GM18519 (cell line): ENCODE measurements at regions not wholly inside any gene's neighbourhood (a gene's known extent, or its start where the extent isn't known, plus 50 kb on each side); places are given as distances from the start of the nearest gene placed in this dataset.
"Not testable (repeated sequence)": the region's sequence is repeated elsewhere in the genome, so short reads cannot be mapped to it uniquely, and the experiment has no call there.

ENCODE experiments used
- ATAC-seq: cut with Tn5 transposase; IDR thresholded peaks from one replicate; pipeline ENCODE4 v1.9.1; 2021; ENCODE audit warnings: mild to moderate bottlenecking, moderate library complexity; ENCODE audit not compliant: unreplicated experiment, low FRiP score

GRCh38 chr5:110812639-110813038 is 73.8 kb downstream of the SLC25A46 start:
- no peak for ATAC-seq

GRCh38 chr5:110815916-110816605 is 77.3 kb downstream of the SLC25A46 start:
- no peak for ATAC-seq

DNA sequence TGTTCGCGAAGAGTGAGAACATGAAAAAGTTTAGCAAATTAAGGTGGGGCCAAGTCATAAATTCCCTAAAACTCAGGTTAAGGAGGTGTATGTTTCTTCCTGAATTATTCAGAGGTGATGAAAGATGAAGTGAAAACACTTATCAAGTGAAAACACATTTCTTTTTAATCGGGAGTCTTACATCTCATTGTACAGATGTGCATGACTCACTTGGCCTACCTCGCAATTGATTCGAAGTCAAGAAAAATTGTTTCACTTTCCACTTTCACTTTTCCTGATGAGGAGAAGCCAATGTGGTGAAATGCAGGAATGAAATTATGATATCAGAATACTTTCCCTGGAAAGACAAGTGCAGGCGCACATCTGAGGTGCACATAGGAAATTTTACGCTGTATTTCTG is 78.7 kb downstream of the SLC25A46 start:
- no peak for ATAC-seq

DNA sequence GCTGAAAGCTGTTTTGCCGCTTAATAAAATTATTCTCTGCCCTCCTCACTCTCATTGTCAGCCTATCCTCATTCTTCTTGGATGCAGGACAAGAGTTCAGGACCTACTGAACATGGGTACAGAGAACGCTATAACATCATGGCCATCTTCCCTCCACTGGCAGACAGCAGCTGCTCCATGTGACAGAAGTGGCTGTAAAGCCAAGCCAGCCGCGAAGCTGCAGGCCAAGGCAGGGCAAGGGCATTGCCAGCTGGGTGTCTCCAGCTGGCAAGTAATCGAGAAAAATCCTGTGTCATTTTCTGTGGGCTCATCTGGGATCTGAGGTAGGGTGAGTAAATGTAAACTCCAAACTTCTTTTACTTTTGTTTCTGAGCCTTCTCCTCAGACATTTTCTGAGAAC is 84.8 kb downstream of the SLC25A46 start:
- ATAC-seq: no peak

DNA sequence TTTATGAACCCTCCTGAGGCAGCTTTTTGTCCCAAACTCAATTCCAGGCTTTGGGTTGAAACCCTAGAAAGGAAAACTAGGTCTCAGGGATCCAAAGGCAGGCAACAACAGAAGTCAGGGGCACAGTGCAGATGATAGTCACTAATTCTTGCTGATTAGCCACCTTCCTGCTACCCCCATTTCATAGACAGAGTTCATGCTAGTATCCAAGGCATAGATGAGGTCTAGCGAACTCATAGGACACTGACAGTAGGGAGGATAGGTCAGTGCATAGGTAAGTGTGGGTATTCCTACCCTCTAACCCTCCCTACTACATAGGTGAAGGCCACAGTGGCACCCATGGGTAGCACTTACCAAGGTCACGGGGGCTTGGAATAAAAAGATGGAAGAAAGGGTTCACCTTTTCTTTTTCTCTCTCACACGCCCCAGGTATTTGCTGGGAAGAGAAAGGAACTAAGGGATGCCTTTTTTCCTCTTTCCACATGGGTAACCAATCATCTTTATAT is 86.2 kb downstream of the SLC25A46 start:
- ATAC-seq: no peak

DNA sequence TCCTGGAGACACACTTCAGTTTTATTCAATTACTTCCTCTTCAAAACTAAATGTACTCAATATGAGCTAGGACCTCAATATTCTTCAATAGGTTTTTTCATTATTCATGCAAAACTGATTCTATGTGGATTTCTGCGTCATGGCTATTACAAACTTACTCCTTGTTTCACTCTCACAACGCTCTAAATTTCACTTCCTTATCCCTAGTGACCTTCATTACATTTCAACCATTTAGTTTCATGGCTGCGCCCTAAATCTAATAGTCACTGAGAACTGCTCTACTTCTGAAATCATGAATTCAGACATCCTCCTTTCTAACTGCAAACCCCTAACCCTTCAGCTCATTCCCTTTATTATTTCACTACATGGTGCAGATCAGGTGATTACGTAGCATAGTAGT is 93.9 kb downstream of the SLC25A46 start:
- no peak for ATAC-seq

DNA sequence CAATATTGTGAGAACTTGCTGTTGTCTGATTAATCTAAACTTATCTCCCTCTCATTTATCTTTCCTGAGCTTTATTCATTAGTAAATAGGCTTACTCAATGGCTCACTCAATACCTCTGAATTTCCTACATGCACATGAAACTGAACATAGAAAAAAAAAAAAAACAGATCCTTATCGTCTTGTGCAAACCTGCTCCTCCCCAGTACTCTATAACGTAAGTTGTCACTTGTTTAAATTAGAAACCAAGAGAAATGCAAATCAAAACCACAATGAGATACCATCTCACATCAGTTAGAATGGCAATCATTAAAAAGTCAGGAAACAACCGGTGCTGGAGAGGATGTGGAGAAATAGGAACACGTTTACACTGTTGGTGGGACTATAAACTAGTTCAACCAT is 96.1 kb downstream of the SLC25A46 start:
- ATAC-seq: not testable (repeated sequence)

DNA sequence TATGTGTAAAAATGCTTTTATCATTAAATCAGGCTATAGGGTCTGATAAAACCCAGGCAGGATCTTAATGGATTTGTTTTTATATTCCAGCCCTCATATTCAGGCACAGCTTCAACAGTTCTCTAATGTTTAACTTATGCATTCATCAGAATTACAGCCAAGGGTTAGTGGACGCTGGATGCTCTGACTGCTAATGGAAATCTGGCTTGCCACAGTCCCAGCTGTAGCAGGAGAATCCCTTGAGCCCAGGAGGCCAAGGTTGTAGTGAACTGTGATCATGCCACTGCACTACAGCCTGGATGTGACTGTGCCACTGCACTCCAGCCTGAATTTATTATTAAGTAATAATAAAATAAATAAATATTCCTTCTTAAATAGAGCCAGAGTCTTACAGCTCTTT is 98.0 kb downstream of the SLC25A46 start:
- ATAC-seq: no peak

DNA sequence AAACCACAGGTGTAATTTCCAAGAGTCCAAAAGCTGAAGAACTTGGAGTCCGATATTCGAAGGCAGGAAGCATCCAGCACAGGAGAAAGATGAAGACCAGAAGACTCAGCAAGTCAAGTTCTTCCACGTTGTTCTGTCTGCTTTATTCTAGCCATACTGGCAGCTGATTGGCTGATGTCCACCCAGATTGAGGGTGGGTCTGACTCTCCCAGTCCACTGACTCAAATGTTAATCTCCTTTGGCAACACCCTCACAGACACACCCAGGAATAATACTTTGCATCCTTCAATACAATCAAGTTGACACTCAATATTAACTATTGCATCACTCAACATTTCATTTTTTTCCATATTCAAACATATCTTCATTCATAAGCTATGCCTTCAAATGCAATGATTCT is 99.5 kb downstream of the SLC25A46 start:
- ATAC-seq: not testable (repeated sequence)

- ATAC-seq: no peak
Observed at GRCh38 chr5:110838961-110839360, 100.2 kb downstream of the SLC25A46 start.

DNA sequence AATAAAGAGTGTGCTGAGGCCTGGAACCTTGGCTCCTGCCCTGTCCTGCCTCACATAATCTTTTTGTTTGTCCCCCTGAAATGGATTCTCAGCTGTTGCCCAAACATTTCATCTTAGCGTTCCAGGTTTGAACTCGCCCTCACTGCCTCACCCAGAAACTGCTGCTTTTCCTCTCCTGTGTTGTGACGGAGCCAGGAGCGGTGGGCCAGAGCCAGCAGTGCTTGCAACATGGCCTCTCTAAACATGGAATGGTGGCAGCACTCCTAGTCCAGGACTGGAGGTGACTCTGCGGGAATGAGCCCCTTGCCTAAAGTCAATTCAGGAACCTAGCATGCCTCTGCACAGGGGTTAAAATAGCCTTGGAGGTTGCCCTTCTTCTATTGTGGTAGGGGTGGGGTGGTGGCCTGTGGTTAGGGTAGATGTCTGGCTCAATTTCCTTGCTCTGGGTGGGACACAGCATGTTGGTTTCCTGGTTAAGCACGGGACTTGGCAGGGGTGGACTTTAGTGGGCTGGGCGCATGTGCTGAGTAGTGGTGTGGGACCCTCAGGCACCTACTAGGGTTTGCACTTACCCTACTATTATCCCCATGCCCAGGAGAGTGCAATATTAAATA is 101.6 kb downstream of the SLC25A46 start:
- no peak for ATAC-seq

GRCh38 chr5:110841137-110841536 is 102.3 kb downstream of the SLC25A46 start:
- no peak for ATAC-seq

DNA sequence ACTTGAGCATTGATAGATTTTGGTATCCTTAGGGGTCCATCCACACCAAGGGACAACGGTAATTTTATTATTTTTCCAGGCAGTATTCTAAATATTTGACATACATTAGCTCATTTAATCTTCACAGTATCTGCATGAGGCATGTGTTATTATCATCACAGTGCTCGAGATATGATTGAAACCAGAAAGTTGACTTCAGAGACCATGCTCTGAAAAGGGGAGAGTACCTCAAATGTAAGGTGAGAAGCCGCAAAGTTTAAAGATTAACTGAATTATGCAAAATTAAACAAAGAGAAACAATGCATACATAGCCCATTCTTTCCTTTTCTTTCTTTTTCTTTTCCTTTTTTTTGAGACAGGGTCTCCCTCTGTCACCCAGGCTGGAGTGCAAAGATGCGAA is 104.1 kb downstream of the SLC25A46 start:
- ATAC-seq: no peak

DNA sequence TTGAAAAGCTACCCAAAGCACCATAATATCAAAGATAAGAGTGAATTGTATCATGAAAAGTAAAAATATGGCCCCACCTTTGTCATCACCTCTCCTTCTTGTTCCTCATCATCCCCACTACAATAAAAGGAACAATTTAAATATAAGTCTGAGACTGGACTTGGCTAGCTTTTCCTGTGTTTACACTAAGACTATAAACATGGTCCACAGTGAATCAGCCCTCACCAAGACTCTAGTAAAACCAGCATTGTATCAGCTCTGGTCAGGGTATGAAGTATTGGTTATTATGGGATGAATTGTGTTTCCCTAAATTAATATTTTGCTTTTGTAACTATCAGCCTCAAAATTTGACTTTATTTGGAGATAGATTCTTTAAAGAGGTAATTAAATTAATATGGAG is 105.4 kb downstream of the SLC25A46 start:
- no peak for ATAC-seq

DNA sequence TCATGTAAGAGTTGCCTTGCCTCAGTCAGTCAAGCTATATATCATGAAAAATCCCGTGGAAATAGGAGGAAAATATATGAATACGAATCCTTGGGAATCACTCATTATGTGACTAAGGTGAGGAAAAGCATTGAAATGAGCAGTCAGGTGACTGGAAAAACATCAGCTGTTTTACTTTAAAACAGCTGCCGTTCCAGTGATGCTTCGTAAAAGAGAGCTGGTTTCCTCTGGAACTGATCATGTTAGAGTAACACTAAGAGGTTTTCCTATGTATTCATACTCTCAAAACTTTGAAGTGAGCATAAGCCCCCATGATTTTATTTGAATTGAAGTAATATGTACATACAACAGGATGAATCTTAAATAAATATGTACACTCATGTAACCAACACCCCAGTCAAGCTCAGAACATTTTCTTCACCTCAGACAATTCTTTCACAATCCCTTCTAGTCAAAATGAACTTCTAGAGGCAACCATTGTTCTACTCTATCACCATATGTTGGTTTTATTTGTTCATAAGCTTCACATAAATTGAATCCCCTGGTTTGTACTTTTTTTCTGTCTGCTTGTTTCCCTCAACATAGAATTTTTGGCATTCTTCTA is 107.7 kb downstream of the SLC25A46 start:
- ATAC-seq: no peak

DNA sequence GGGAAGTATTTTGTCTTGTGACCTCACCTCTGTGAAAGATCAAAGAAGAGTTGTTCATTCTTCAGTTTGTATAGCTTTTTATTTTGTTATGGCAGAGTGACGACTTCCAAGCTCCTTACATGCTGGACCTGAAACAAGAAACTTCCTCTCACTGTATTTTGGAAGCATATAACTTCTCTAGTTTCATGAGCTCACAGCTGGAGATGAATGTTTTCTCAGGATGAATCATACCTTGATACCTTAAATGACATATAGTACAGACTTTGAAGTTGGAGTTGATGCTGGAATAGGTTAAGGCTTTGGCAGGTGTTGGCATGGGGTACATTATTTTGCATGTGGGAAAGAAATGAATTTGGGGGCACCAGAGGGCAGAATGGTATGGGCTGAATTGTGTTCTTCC is 112.5 kb downstream of the SLC25A46 start:
- no peak for ATAC-seq

GRCh38 chr5:110852053-110852452 is 113.2 kb downstream of the SLC25A46 start:
- peak; percentile 97 for ATAC-seq

- no peak for ATAC-seq
Observed at GRCh38 chr5:110852541-110852940, 113.7 kb downstream of the SLC25A46 start.

- no peak for ATAC-seq
Observed at GRCh38 chr5:110853267-110853666, 114.5 kb downstream of the SLC25A46 start.

DNA sequence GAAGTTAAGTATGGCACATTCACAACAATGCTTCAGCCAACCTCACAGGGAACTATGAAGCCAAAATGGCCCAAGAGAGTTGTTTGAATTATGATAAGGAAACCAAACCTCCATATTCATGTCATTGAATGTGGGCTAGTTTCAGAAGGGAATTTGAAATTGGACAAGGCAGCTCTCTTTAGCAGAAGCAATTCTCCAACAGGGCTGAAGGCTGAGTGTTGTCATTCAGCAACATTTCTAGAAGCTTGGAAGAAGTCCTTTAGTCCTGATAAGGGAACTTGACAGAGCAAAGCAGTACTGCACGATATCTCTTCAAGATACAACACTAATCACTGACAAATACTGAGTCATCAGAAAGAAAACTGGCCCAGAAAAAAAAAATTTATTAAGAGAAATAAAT is 115.4 kb downstream of the SLC25A46 start:
- no peak for ATAC-seq

- ATAC-seq: no peak
Observed at GRCh38 chr5:110855961-110856360, 117.2 kb downstream of the SLC25A46 start.
